ENCODE measurements at regions not wholly inside any gene's neighbourhood (a gene's known extent, or its start where the extent isn't known, plus 50 kb on each side); places are given as distances from the start of the nearest gene placed in this dataset.

DNA sequence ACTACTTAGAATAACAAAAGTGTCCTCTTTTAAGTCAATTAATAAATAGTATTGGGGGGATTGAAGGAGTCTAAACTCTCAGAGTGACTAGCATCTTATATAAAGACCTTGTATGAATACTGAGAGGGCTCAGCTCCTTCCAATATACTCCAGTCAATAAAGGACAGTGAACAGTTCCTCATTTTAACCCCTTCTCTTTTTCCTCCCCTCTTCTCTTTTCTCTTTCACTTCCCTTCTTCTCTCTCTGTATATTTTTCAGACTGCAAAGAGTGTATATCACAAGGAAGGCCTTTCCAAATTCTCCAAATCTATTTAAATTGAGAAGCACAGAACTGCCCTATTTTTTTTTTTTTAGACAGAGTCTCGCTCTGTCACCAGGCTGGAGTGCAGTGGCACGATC, 99.5 kb downstream of the CD164 start:
- H3K4me1 ChIP-seq, result no peaks in the 10 kb centered on the region
- TF ChIP-seq, protein P1, sequence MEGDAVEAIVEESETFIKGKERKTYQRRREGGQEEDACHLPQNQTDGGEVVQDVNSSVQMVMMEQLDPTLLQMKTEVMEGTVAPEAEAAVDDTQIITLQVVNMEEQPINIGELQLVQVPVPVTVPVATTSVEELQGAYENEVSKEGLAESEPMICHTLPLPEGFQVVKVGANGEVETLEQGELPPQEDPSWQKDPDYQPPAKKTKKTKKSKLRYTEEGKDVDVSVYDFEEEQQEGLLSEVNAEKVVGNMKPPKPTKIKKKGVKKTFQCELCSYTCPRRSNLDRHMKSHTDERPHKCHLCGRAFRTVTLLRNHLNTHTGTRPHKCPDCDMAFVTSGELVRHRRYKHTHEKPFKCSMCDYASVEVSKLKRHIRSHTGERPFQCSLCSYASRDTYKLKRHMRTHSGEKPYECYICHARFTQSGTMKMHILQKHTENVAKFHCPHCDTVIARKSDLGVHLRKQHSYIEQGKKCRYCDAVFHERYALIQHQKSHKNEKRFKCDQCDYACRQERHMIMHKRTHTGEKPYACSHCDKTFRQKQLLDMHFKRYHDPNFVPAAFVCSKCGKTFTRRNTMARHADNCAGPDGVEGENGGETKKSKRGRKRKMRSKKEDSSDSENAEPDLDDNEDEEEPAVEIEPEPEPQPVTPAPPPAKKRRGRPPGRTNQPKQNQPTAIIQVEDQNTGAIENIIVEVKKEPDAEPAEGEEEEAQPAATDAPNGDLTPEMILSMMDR (IDR thresholded peaks at IDR 0.05), result no peak
- TF ChIP-seq POLR2A (IDR thresholded peaks at IDR 0.05) (no peak), POLR2AphosphoS5 (IDR thresholded peaks at IDR 0.05) (no peak), EP300 (IDR thresholded peaks at IDR 0.05) (no peak)
- no peaks in the 10 kb centered on the region for H3K9me3 ChIP-seq
- DNase-seq, result no peak
- no peaks in the 10 kb centered on the region for H3K27me3 ChIP-seq
- 76 to 83% methylated on average over 2 of the region's 2 CpGs for WGBS, 2 donors
- H3K4me3 ChIP-seq, result no peak overlapping the region
- H3K36me3 ChIP-seq, result no peaks in the 10 kb centered on the region
- ATAC-seq (ENCODE audit: low FRiP score in 2 of 2), result peak in 1 of 2 donors; percentile 19
- no peak overlapping the region for H3K27ac ChIP-seq

DNA sequence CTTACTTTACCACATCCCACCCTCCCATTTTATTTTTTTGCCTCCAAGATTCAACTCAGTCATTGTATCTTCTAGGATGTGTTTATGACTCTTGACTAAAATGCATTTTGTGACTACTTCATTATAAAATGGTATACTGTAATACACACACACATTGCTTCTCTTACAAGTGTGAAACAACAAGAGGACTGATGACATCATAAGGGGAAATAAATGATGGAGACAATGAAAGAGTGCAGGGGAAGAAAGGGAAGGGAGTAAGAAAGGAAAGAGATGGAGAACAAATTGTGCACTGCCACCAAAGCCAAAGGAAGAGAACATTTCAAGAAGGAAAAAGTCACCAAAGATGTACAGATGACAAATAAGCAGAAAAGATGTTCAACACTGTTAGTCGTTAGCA, 102.6 kb downstream of the CD164 start:
- ATAC-seq (ENCODE audit: low FRiP score in 2 of 2), result no peak
- DNase-seq, result no peak
- Histone ChIP-seq H3K4me3 (no peak overlapping the region), H3K27me3 (no peaks in the 10 kb centered on the region), H3K9me3 (no peaks in the 10 kb centered on the region), H3K27ac (no peak overlapping the region), H3K4me1 (no peaks in the 10 kb centered on the region), H3K36me3 (no peaks in the 10 kb centered on the region)
- 80 to 88% methylated on average over 1 of the region's 1 CpG for WGBS, 2 donors
- TF ChIP-seq EP300 (IDR thresholded peaks at IDR 0.05), result no peak
- no peak for TF ChIP-seq POLR2AphosphoS5 (IDR thresholded peaks at IDR 0.05)
- TF ChIP-seq, protein P1 (IDR thresholded peaks at IDR 0.05), result no peak
- no peak for TF ChIP-seq POLR2A (IDR thresholded peaks at IDR 0.05)

DNA sequence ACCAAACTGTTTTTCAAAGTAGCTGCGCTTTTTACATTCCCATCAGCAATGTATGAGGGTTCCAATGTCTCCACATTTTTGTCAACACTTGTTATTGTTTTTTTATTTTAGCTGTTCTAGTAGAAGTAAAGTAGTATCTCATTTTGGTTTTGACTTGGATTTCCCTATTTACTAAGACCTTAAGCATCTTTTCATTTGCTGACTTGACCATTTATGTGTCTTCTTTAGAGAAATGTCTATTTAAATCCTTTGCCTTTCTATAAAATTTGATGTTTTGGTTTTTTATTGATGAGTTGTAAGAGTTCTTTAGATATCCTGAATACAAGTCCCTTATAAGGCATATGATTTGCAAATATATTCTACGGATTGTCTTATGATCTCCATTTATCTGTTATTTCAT, 110.6 kb downstream of the CD164 start:
- H3K27me3 ChIP-seq, result no peaks in the 10 kb centered on the region
- H3K9me3 ChIP-seq, result peaks cover 0 to 5% (median 0%) of the 10 kb centered on the region in 4 donors
- no peak overlapping the region for H3K4me3 ChIP-seq
- no peaks in the 10 kb centered on the region for H3K4me1 ChIP-seq
- no peak overlapping the region for H3K27ac ChIP-seq
- ATAC-seq (ENCODE audit: low FRiP score in 2 of 2) (no peak), DNase-seq (no peak)
- 40 to 75% methylated on average over 2 of the region's 2 CpGs for WGBS, 2 donors
- H3K36me3 ChIP-seq, result no peaks in the 10 kb centered on the region
- no peak for TF ChIP-seq POLR2AphosphoS5 (IDR thresholded peaks at IDR 0.05)
- no peak for TF ChIP-seq POLR2A (IDR thresholded peaks at IDR 0.05)
- no peak for TF ChIP-seq EP300 (IDR thresholded peaks at IDR 0.05)
- TF ChIP-seq, protein P1 (IDR thresholded peaks at IDR 0.05), result no peak

DNA sequence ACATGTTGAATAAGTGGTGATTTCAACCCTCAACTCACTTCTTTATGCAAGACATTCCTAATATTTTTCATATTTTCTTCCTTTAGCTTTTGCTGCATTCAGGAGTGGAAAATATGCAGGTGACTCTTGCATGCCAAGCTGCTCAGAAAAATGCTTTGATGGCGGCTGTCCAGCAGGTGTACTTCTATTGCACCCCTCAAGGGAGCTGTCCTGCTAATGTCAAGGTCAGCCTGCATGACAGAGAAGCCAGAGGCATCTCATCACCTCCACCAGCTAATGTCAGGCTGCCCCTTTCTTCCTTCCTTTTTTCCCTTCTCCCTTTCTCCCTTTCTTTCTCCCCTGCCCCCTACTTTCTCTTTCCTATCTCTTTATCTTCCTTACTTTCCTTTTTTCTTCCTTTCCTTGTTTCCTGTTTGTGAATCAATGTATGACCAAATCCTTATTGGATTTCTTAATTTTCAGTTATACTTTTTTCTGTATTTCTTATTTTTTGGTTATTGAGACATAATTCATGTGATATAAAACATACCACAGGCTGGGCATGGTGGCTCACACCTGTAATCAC, 112.2 kb downstream of the CD164 start:
- no peaks in the 10 kb centered on the region for H3K4me1 ChIP-seq
- H3K27ac ChIP-seq, result no peak overlapping the region
- H3K9me3 ChIP-seq, result peaks cover 0 to 5% (median 0%) of the 10 kb centered on the region in 4 donors
- no peaks in the 10 kb centered on the region for H3K27me3 ChIP-seq
- TF ChIP-seq, protein P1 (IDR thresholded peaks at IDR 0.05), result no peak
- TF ChIP-seq POLR2AphosphoS5 (IDR thresholded peaks at IDR 0.05) (no peak), POLR2A (IDR thresholded peaks at IDR 0.05) (no peak)
- H3K4me3 ChIP-seq, result no peak overlapping the region
- H3K36me3 ChIP-seq, result no peaks in the 10 kb centered on the region
- ATAC-seq (ENCODE audit: low FRiP score in 2 of 2), result no peak
- 73 to 94% methylated on average over 1 of the region's 1 CpG for WGBS, 2 donors
- no peak for DNase-seq

DNA sequence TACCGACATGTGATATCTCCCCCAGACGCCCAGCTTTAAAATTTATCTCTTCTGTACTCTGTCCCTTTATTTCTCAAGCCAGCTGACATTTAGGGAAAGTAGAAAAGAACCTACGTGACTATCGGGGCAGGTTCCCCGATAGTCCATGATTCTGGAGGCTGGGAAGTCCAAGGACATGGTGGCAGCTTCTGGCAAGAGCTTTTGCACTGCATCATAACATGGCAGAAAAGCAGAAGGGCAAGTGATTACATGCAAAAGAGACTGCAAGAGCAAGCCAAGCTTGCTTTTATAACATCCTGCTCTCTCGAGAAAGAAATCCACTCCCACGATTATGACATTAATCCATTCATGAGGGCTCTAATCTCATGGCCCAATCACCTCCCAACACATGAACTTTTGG, 113.2 kb downstream of the CD164 start:
- DNase-seq (no peak), ATAC-seq (ENCODE audit: low FRiP score in 2 of 2) (no peak)
- WGBS, 2 donors, result 77 to 87% methylated on average over 7 of the region's 7 CpGs

More for the DNA sequence above, 113.2 kb downstream of the CD164 start:
- TF ChIP-seq EP300 (IDR thresholded peaks at IDR 0.05), result no peak
- TF ChIP-seq POLR2A (IDR thresholded peaks at IDR 0.05), result no peak
- TF ChIP-seq POLR2AphosphoS5 (IDR thresholded peaks at IDR 0.05), result no peak
- Histone ChIP-seq H3K9me3 (peaks cover 0 to 5% (median 0%) of the 10 kb centered on the region in 4 donors), H3K27ac (no peak overlapping the region), H3K4me1 (no peaks in the 10 kb centered on the region), H3K4me3 (no peak overlapping the region), H3K36me3 (no peaks in the 10 kb centered on the region), H3K27me3 (no peaks in the 10 kb centered on the region)
